Keratinocyte (primary cell): ENCODE measurements at regions not wholly inside any gene's neighbourhood (a gene's known extent, or its start where the extent isn't known, plus 50 kb on each side); places are given as distances from the start of the nearest gene placed in this dataset.

Experiments
- EZH2 ChIP-seq: IDR thresholded peaks from one replicate; pipeline ENCODE4 v1.6.1; 2012; ENCODE audit warnings: inconsistent platforms, mild to moderate bottlenecking, low read length, moderate library complexity
- TF ChIP-seq, protein P1 (sequence below), 3 experiments: IDR thresholded peaks in 1 of 3; conservative IDR thresholded peaks in 1 of 3; optimal IDR thresholded peaks in 1 of 3; 2 replicates in 2 of 3; 3 replicates in 1 of 3; pipeline versions ENCODE3 to v1.5.1; 2011; ENCODE audit warnings: low read length in 3 of 3, mild to moderate bottlenecking in 3 of 3, moderate library complexity in 2 of 3, control low read depth in 1 of 3, inconsistent platforms in 1 of 3; ENCODE audit not compliant: insufficient read depth in 2 of 3; ENCODE audit errors: extremely low read depth in 1 of 3

DNA sequence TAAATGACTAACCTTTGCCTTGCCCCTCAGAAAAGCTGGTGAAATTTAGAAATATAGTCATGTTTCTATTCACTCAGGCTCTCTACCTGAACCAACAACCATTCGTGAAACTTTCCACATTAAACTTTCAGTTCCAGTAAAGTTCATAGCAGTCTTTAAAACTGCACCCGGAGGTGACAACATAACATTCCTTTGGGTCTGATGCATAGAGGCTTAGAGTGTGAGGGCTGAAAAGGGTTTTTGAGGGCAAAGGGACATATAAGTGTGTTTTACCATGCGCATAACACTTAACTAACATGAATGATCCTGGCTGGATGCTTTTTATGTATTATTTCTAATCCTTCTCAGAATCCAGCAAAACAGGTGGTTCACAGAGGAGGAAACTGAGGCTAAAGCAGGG lies 471.7 kb upstream of the MCTP2 start:
- TF ChIP-seq, protein P1, sequence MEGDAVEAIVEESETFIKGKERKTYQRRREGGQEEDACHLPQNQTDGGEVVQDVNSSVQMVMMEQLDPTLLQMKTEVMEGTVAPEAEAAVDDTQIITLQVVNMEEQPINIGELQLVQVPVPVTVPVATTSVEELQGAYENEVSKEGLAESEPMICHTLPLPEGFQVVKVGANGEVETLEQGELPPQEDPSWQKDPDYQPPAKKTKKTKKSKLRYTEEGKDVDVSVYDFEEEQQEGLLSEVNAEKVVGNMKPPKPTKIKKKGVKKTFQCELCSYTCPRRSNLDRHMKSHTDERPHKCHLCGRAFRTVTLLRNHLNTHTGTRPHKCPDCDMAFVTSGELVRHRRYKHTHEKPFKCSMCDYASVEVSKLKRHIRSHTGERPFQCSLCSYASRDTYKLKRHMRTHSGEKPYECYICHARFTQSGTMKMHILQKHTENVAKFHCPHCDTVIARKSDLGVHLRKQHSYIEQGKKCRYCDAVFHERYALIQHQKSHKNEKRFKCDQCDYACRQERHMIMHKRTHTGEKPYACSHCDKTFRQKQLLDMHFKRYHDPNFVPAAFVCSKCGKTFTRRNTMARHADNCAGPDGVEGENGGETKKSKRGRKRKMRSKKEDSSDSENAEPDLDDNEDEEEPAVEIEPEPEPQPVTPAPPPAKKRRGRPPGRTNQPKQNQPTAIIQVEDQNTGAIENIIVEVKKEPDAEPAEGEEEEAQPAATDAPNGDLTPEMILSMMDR (optimal IDR thresholded peaks at IDR 0.05 in 1 of 3, IDR thresholded peaks at IDR 0.05 in 1 of 3, conservative IDR thresholded peaks at IDR 0.05 in 1 of 3; ENCODE audit: extremely low read depth in 1 of 3, insufficient read depth in 2 of 3, low read length in 3 of 3), result no peak
- TF ChIP-seq EZH2, result no peak
